ENCODE measurements at regions not wholly inside any gene's neighbourhood (a gene's known extent, or its start where the extent isn't known, plus 50 kb on each side); places are given as distances from the start of the nearest gene placed in this dataset.

DNA sequence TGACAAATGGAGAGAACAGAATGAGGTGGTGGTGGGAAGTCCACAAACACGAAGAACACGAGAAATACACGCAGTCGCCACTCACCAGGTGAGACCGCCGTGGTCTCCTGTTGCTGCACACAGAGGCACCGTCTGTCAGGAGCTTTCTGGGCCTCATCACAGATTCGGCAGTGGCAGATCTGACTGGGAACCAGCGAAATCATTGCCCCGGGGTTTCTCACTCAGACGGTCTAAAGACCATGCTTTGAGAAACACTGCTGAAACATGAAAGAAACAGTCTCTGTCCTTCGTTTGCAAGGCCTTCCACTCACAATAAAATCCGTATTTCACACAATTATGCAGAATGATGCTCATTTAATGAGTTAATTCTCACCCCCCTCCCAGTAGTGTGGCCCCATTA is 130.9 kb upstream of the AFDN start:
- no peaks in the 10 kb centered on the region for H3K9me3 ChIP-seq
- H3K9me3 Mint-ChIP-seq (ENCODE audit: unreplicated experiment), result peaks cover 11% of the 10 kb centered on the region
- CTCF ChIA-PET, result no interaction called here
- no peaks in the 10 kb centered on the region for H3K36me3 Mint-ChIP-seq (ENCODE audit: insufficient read depth, unreplicated experiment)
- POLR2A ChIA-PET, result no interaction called here
- H3K4me3 ChIP-seq (ENCODE audit: low read depth, low read length), result no peak overlapping the region
- BruUV-seq (replicated peaks), result no TSS peak
- no peak for TF ChIP-seq CTCF (IDR thresholded peaks at IDR 0.05; ENCODE audit: insufficient read depth in 1 of 2, low read depth in 1 of 2, low read length in 1 of 2, severe bottlenecking in 1 of 2, unreplicated experiment in 1 of 2)
- no peaks in the 10 kb centered on the region for H3K27me3 ChIP-seq (replicated peaks; ENCODE audit: control insufficient read depth, insufficient read depth, low read length)
- DNase-seq, result no peak
- H3K27ac Mint-ChIP-seq (ENCODE audit: unreplicated experiment), result no peak overlapping the region
- no peaks in the 10 kb centered on the region for H3K27me3 Mint-ChIP-seq (ENCODE audit: insufficient read depth, unreplicated experiment)
- H3K4me1 Mint-ChIP-seq (ENCODE audit: low read depth, unreplicated experiment), result peaks cover 7% of the 10 kb centered on the region
- H3K4me3 Mint-ChIP-seq (ENCODE audit: unreplicated experiment), result no peak overlapping the region
- intact Hi-C loops (cut with micrococcal nuclease; ENCODE audit: unreplicated experiment), result no loop called here
- no peaks in the 10 kb centered on the region; the same call in none of the 2 replicates for H3K4me1 ChIP-seq
- no peaks in the 10 kb centered on the region for H3K36me3 ChIP-seq (ENCODE audit: control insufficient read depth, insufficient read depth, low read length)

DNA sequence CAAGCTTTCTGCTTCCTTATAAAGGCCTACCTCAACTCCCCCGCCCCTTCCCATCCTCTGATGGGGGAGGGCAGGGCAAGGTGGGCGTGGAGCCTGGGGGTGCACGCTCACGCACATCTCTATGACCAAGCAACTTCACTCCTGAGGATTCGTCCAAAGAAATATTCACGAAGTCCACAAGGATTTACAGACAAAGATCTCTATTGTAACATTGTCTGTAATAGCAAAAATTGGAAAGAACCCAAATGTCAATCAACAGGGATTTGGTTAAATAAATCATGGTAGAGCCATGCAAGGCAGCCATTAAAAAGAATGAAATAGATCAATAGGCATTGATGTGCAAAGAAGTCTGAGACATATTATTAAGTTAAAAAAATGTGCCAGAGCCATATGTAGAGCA is 130.4 kb upstream of the AFDN start:
- no TSS peak for BruUV-seq (replicated peaks)
- no peaks in the 10 kb centered on the region for H3K27me3 ChIP-seq (replicated peaks; ENCODE audit: control insufficient read depth, insufficient read depth, low read length)
- H3K4me1 ChIP-seq, result no peaks in the 10 kb centered on the region; the same call in none of the 2 replicates
- no peaks in the 10 kb centered on the region for H3K36me3 ChIP-seq (ENCODE audit: control insufficient read depth, insufficient read depth, low read length)
- Mint-ChIP-seq H3K27me3 (ENCODE audit: insufficient read depth, unreplicated experiment) (no peaks in the 10 kb centered on the region), H3K9me3 (ENCODE audit: unreplicated experiment) (peaks cover 11% of the 10 kb centered on the region), H3K27ac (ENCODE audit: unreplicated experiment) (no peak overlapping the region), H3K4me1 (ENCODE audit: low read depth, unreplicated experiment) (peaks cover 7% of the 10 kb centered on the region), H3K4me3 (ENCODE audit: unreplicated experiment) (no peak overlapping the region), H3K36me3 (ENCODE audit: insufficient read depth, unreplicated experiment) (no peaks in the 10 kb centered on the region)
- ChIA-PET POLR2A (no interaction called here), CTCF (no interaction called here)
- no peak for DNase-seq
- intact Hi-C loops (cut with micrococcal nuclease; ENCODE audit: unreplicated experiment), result no loop called here
- no peak overlapping the region for H3K4me3 ChIP-seq (ENCODE audit: low read depth, low read length)
- TF ChIP-seq CTCF (IDR thresholded peaks at IDR 0.05; ENCODE audit: insufficient read depth in 1 of 2, low read depth in 1 of 2, low read length in 1 of 2, severe bottlenecking in 1 of 2, unreplicated experiment in 1 of 2), result no peak
- H3K9me3 ChIP-seq, result no peaks in the 10 kb centered on the region

GRCh38 chr6:167697316-167697715 is 129.4 kb upstream of the AFDN start:
- POLR2A ChIA-PET, result no interaction called here
- Histone ChIP-seq H3K4me3 (ENCODE audit: low read depth, low read length) (no peak overlapping the region), H3K36me3 (ENCODE audit: control insufficient read depth, insufficient read depth, low read length) (no peaks in the 10 kb centered on the region), H3K4me1 (no peaks in the 10 kb centered on the region; the same call in none of the 2 replicates), H3K27me3 (replicated peaks; ENCODE audit: control insufficient read depth, insufficient read depth, low read length) (no peaks in the 10 kb centered on the region), H3K9me3 (no peaks in the 10 kb centered on the region)
- no TSS peak for BruUV-seq (replicated peaks)
- Mint-ChIP-seq H3K9me3 (ENCODE audit: unreplicated experiment) (peaks cover 11% of the 10 kb centered on the region), H3K4me1 (ENCODE audit: low read depth, unreplicated experiment) (peaks cover 7% of the 10 kb centered on the region), H3K4me3 (ENCODE audit: unreplicated experiment) (no peak overlapping the region), H3K27ac (ENCODE audit: unreplicated experiment) (no peak overlapping the region), H3K27me3 (ENCODE audit: insufficient read depth, unreplicated experiment) (no peaks in the 10 kb centered on the region), H3K36me3 (ENCODE audit: insufficient read depth, unreplicated experiment) (no peaks in the 10 kb centered on the region)
- CTCF ChIA-PET, result no interaction called here
- TF ChIP-seq CTCF (IDR thresholded peaks at IDR 0.05; ENCODE audit: insufficient read depth in 1 of 2, low read depth in 1 of 2, low read length in 1 of 2, severe bottlenecking in 1 of 2, unreplicated experiment in 1 of 2), result no peak
- intact Hi-C loops (cut with micrococcal nuclease; ENCODE audit: unreplicated experiment), result no loop called here
- DNase-seq, result no peak
